CD14-positive monocyte (primary cell): ENCODE measurements at regions not wholly inside any gene's neighbourhood (a gene's known extent, or its start where the extent isn't known, plus 50 kb on each side); places are given as distances from the start of the nearest gene placed in this dataset.

ENCODE experiments used
- DNase-seq, 3 donors: peaks; one replicate each; pipeline ENCODE4 v3.0.0-alpha.2; 2011 to 2022
- H2AFZ ChIP-seq: 2 replicates; pipeline ENCODE4 v1.6.0; 2012; ENCODE audit warnings: mild to moderate bottlenecking, low read depth, low read length, inconsistent platforms; ENCODE audit not compliant: insufficient read depth, poor library complexity, severe bottlenecking
- H3K27ac ChIP-seq, 2 donors: 1 replicate in 1 of 2; 2 replicates in 1 of 2; pipeline ENCODE4 v1.5.1; 2012 to 2013; ENCODE audit warnings: low read length in 2 of 2, control low read depth in 1 of 2, inconsistent platforms in 1 of 2, low read depth in 1 of 2, mild to moderate bottlenecking in 1 of 2
- H3K27me3 ChIP-seq, 2 donors: one replicate each; pipeline versions ENCODE4 v1.6.0 to v1.6.1; 2011 to 2013; ENCODE audit warnings: low read length in 2 of 2; ENCODE audit not compliant: control insufficient read depth in 2 of 2, insufficient read depth in 2 of 2
- H3K36me3 ChIP-seq, 2 donors: replicated peaks in 1 of 2; 1 replicate in 1 of 2; 2 replicates in 1 of 2; pipeline versions ENCODE4 v1.5.1 to v1.6.1; 2012 to 2013; ENCODE audit warnings: low read length in 2 of 2, control low read depth in 1 of 2, inconsistent platforms in 1 of 2, mild to moderate bottlenecking in 1 of 2; ENCODE audit not compliant: insufficient read depth in 2 of 2, control insufficient read depth in 1 of 2
- H3K4me1 ChIP-seq, 2 donors: 1 replicate in 1 of 2; 2 replicates in 1 of 2; pipeline versions ENCODE4 v1.5.1 to v1.6.1; 2012 to 2013; ENCODE audit warnings: low read length in 2 of 2, control low read depth in 1 of 2, inconsistent platforms in 1 of 2, mild to moderate bottlenecking in 1 of 2, moderate library complexity in 1 of 2; ENCODE audit not compliant: insufficient read depth in 2 of 2, control insufficient read depth in 1 of 2
- H3K4me2 ChIP-seq: replicated peaks from 2 replicates; pipeline ENCODE3; 2012; ENCODE audit warnings: low read length, moderate library complexity, mild to moderate bottlenecking; ENCODE audit not compliant: poor library complexity, severe bottlenecking; ENCODE audit errors: extremely low read depth
- H3K4me3 ChIP-seq, 3 experiments: fragments of 200-600 bp in 1 of 3; sonication (generic) in 1 of 3; replicated peaks in 1 of 3; 1 replicate in 2 of 3; 2 replicates in 1 of 3; pipeline ENCODE4 v1.5.1; 2011 to 2013; ENCODE audit warnings: low read length in 3 of 3, mild to moderate bottlenecking in 3 of 3, control low read depth in 2 of 3, low read depth in 2 of 3, inconsistent platforms in 1 of 3, moderate library complexity in 1 of 3
- H3K79me2 ChIP-seq: 2 replicates; pipeline ENCODE4 v1.6.0; 2012; ENCODE audit warnings: mild to moderate bottlenecking, control low read depth, inconsistent platforms, low read length, moderate library complexity; ENCODE audit not compliant: insufficient read depth
- H3K9ac ChIP-seq: 2 replicates; pipeline ENCODE4 v1.6.0; 2017; ENCODE audit warnings: low read length, mild to moderate bottlenecking; ENCODE audit not compliant: insufficient read depth, poor library complexity, severe bottlenecking
- H3K9me3 ChIP-seq, 2 donors: replicated peaks in 1 of 2; 1 replicate in 1 of 2; 2 replicates in 1 of 2; pipeline versions ENCODE4 v1.5.1 to v1.6.1; 2012 to 2013; ENCODE audit warnings: low read length in 2 of 2, control low read depth in 1 of 2; ENCODE audit not compliant: control insufficient read depth in 1 of 2, insufficient read depth in 1 of 2
- H4K20me1 ChIP-seq: 2 replicates; pipeline ENCODE4 v1.6.0; 2012; ENCODE audit warnings: mild to moderate bottlenecking, low read length, control low read depth, moderate library complexity; ENCODE audit not compliant: insufficient read depth
- H3K27ac Mint-ChIP-seq, 7 donors: one replicate each; pipeline ENCODE4 v1.8.0; 2020; ENCODE audit warnings: mild to moderate bottlenecking in 7 of 7, mixed read lengths in 7 of 7, moderate library complexity in 6 of 7, inconsistent platforms in 2 of 7
- H3K27me3 Mint-ChIP-seq, 3 donors: one replicate each; pipeline ENCODE4 v1.8.0; 2021 to 2022; ENCODE audit warnings: low read depth in 3 of 3, mild to moderate bottlenecking in 3 of 3, mixed read lengths in 3 of 3, moderate library complexity in 3 of 3, inconsistent platforms in 1 of 3
- H3K36me3 Mint-ChIP-seq, 2 donors: one replicate each; pipeline ENCODE4 v1.8.0; 2020; ENCODE audit warnings: mixed read lengths in 2 of 2, inconsistent platforms in 1 of 2, mild to moderate bottlenecking in 1 of 2
- H3K4me1 Mint-ChIP-seq: one replicate; pipeline ENCODE4 v1.8.0; 2020; ENCODE audit warnings: mild to moderate bottlenecking, mixed read lengths
- H3K4me3 Mint-ChIP-seq, 2 donors: one replicate each; pipeline ENCODE4 v1.8.0; 2020; ENCODE audit warnings: mild to moderate bottlenecking in 2 of 2, mixed read lengths in 2 of 2, moderate library complexity in 1 of 2
- H3K9me3 Mint-ChIP-seq, 7 donors: one replicate each; pipeline ENCODE4 v1.8.0; 2020 to 2022; ENCODE audit warnings: mixed read lengths in 7 of 7, mild to moderate bottlenecking in 6 of 7, moderate library complexity in 6 of 7, inconsistent platforms in 2 of 7
- WGBS: methylation state at CpG from one replicate; pipeline ENCODE4 v1.1.5; 2013; ENCODE audit warnings: missing lambda C conversion rate; ENCODE audit not compliant: insufficient coverage; 5-methylcytosine and 5-hydroxymethylcytosine counted together
- intact Hi-C, 2 donors: fragments of 100-400 bp; cut with micrococcal nuclease; formaldehyde crosslinking; loops; one replicate each; pipeline versions ENCODE4 v1.15.0 to v1.15.1; 2023
- TF ChIP-seq, protein P1 (sequence below): fragments of 200-600 bp; IDR thresholded peaks from one replicate; pipeline ENCODE4 v1.8.0; 2022; ENCODE audit warnings: antibody characterized with exemption, mild to moderate bottlenecking

DNA sequence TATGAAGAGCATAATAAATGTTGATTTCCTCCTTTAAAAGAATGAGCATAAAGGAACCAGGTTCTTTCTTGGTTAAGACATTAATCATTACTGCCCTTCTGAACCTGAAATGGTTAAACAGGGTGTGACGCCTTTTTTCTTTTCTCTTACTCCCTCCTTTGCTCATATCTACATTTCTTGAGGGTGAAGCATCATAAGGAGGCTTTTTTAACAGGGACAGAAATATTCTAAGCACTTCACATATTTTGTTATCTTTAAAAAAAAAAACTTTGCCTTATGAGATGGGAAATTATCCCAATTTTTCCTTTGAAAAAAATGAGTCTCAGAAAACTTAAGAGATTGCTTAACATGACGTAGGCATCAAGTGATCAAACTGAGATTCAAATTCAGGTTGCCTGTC is 1036.3 kb upstream of the TENM4 start:
- H3K4me1 ChIP-seq: no peaks in the 10 kb centered on the region
- Mint-ChIP-seq H3K4me1 (no peaks in the 10 kb centered on the region), H3K4me3 (no peak overlapping the region), H3K27ac (no peak overlapping the region), H3K9me3 (peaks cover 0 to 4% (median 0%) of the 10 kb centered on the region in 7 donors), H3K27me3 (no peaks in the 10 kb centered on the region), H3K36me3 (no peaks in the 10 kb centered on the region)
- TF ChIP-seq, protein P1, sequence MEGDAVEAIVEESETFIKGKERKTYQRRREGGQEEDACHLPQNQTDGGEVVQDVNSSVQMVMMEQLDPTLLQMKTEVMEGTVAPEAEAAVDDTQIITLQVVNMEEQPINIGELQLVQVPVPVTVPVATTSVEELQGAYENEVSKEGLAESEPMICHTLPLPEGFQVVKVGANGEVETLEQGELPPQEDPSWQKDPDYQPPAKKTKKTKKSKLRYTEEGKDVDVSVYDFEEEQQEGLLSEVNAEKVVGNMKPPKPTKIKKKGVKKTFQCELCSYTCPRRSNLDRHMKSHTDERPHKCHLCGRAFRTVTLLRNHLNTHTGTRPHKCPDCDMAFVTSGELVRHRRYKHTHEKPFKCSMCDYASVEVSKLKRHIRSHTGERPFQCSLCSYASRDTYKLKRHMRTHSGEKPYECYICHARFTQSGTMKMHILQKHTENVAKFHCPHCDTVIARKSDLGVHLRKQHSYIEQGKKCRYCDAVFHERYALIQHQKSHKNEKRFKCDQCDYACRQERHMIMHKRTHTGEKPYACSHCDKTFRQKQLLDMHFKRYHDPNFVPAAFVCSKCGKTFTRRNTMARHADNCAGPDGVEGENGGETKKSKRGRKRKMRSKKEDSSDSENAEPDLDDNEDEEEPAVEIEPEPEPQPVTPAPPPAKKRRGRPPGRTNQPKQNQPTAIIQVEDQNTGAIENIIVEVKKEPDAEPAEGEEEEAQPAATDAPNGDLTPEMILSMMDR: no peak
- no peak overlapping the region for H2AFZ ChIP-seq
- no peaks in the 10 kb centered on the region for H4K20me1 ChIP-seq
- no peak overlapping the region for H3K9ac ChIP-seq
- no peak overlapping the region for H3K27ac ChIP-seq
- DNase-seq: no peak
- no peaks in the 10 kb centered on the region for H3K27me3 ChIP-seq
- H3K4me2 ChIP-seq: no peak overlapping the region
- H3K79me2 ChIP-seq: no peaks in the 10 kb centered on the region
- WGBS: no CpG with 5 or more reads among the region's 2 CpGs
- intact Hi-C loops: no loop called here
- no peaks in the 10 kb centered on the region for H3K36me3 ChIP-seq
- no peaks in the 10 kb centered on the region for H3K9me3 ChIP-seq
- no peak overlapping the region for H3K4me3 ChIP-seq

- Mint-ChIP-seq H3K4me3 (no peak overlapping the region), H3K27ac (no peak overlapping the region), H3K9me3 (peaks cover 0 to 2% (median 0%) of the 10 kb centered on the region in 7 donors), H3K36me3 (no peaks in the 10 kb centered on the region), H3K27me3 (no peaks in the 10 kb centered on the region), H3K4me1 (no peaks in the 10 kb centered on the region)
- no peaks in the 10 kb centered on the region for H3K79me2 ChIP-seq
- WGBS: 78% methylated on average over 3 of the region's 3 CpGs
- no peak overlapping the region for H3K4me2 ChIP-seq
- no peaks in the 10 kb centered on the region for H3K27me3 ChIP-seq
- no peaks in the 10 kb centered on the region for H3K36me3 ChIP-seq
- no peaks in the 10 kb centered on the region for H4K20me1 ChIP-seq
- H3K27ac ChIP-seq: no peak overlapping the region
- no peak overlapping the region for H3K4me3 ChIP-seq
- no peak for DNase-seq
- no peaks in the 10 kb centered on the region for H3K4me1 ChIP-seq
- no peak overlapping the region for H3K9ac ChIP-seq
- intact Hi-C loops: no loop called here
- H2AFZ ChIP-seq: no peak overlapping the region
- TF ChIP-seq, protein P1: no peak
- no peaks in the 10 kb centered on the region for H3K9me3 ChIP-seq
Observed at GRCh38 chr11:80473562-80473961, 1032.7 kb upstream of the TENM4 start.
